ENCODE measurements at regions not wholly inside any gene's neighbourhood (a gene's known extent, or its start where the extent isn't known, plus 50 kb on each side); places are given as distances from the start of the nearest gene placed in this dataset.

DNA sequence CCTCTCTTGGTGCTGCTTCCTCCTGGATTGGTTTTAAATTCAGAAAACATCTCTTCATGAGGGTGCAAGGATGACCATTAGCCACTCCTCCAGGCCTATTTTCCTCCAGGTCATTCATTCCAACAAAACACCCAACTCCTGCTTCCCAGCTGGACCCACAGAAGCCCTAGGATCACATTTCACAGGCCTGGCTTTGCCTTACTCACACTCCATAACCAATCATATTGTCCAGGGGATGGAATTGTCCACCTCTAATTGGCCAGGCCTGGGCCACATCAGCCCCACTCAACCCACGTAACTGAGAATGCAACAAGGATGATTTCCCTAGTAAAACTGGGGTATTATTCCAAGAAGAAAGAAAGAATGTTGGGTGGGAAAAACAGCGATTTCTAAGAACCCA, 616.7 kb upstream of the SUCLG2 start:
- Mint-ChIP-seq H3K27ac (no peak overlapping the region), H3K27me3 (ENCODE audit: low read depth) (no peaks in the 10 kb centered on the region), H3K4me3 (no peak overlapping the region), H3K36me3 (ENCODE audit: low read depth) (no peaks in the 10 kb centered on the region), H3K4me1 (ENCODE audit: low read depth) (no peaks in the 10 kb centered on the region), H3K9me3 (no peaks in the 10 kb centered on the region)
- DNase-seq = no peak
- intact Hi-C loops (cut with micrococcal nuclease) = no loop called here
- CTCF ChIA-PET = no interaction called here

DNA sequence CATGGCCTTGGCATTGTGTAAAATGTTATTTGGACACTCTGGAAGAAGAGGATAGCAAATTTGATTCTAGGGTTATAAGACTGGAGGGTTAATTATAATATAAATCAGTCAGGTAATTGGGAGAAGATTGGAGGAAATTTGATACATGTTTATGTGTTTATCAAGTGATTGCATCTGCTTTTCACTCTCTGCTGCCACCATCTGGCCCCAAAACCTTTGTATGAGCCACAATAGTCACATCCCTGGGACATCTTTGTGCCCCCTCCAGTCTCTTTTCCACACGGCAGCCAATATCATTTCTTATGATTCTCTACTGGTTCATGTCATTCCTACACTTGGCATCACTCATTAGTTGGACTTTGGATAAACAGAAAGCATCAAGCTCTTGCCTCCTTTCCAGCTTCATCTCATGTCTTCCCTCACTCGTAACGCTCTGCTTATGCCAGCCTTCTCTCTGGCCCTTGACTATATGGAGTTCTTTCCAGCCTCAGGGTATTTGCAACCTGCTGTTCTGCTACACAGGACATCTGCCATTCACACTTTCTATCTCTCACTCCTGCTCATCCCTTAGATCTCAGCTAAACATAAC, 602.3 kb upstream of the SUCLG2 start:
- no peak overlapping the region for H3K4me3 Mint-ChIP-seq
- no peaks in the 10 kb centered on the region for H3K4me1 Mint-ChIP-seq (ENCODE audit: low read depth)
- H3K27ac Mint-ChIP-seq = no peak overlapping the region
- peaks cover 3% of the 10 kb centered on the region for H3K36me3 Mint-ChIP-seq (ENCODE audit: low read depth)
- H3K9me3 Mint-ChIP-seq = no peaks in the 10 kb centered on the region
- peak; percentile 47 for DNase-seq
- no peaks in the 10 kb centered on the region for H3K27me3 Mint-ChIP-seq (ENCODE audit: low read depth)
- intact Hi-C loops (cut with micrococcal nuclease) = loop anchor here (1.0 kb wide), 2 partner anchors 355 to 437 kb away; no protein-coding TSS in a partner anchor
- CTCF ChIA-PET = interaction anchor here (0.6 to 1.2 kb wide), 3 partner anchors 12 to 199 kb away, joined by 3 read pairs; no protein-coding TSS in a partner anchor

DNA sequence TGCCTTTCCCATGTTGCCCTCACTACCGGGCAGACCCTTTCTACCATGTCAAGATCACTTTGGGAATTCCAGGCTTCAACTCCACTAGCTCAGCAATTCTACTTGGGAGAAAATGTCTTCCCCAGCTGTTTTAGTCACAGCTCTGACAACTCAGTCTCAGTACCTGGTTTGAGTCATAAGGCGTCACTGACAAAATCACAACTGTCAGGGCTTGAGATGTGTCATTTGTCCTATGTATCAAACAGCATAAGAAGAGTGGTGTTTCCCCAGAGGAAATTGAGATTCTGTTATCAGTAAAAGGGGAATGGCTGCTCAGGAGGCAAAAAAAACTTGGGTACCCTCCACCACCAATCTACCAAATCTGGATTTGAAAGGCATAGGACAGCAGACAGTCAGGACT, 594.9 kb upstream of the SUCLG2 start:
- Mint-ChIP-seq H3K9me3 (peaks cover 4% of the 10 kb centered on the region), H3K27ac (no peak overlapping the region), H3K27me3 (ENCODE audit: low read depth) (no peaks in the 10 kb centered on the region), H3K4me3 (no peak overlapping the region), H3K36me3 (ENCODE audit: low read depth) (peaks cover 5% of the 10 kb centered on the region), H3K4me1 (ENCODE audit: low read depth) (peaks cover 11% of the 10 kb centered on the region)
- DNase-seq = peak; percentile 67
- intact Hi-C loops (cut with micrococcal nuclease) = loop anchor here (1.0 to 10.0 kb wide), 11 partner anchors 161 to 1776 kb away; no protein-coding TSS in a partner anchor
- CTCF ChIA-PET = interaction anchor here (0.7 kb wide), 1 partner anchor 426 kb away, joined by 3 read pairs; no protein-coding TSS in a partner anchor

DNA sequence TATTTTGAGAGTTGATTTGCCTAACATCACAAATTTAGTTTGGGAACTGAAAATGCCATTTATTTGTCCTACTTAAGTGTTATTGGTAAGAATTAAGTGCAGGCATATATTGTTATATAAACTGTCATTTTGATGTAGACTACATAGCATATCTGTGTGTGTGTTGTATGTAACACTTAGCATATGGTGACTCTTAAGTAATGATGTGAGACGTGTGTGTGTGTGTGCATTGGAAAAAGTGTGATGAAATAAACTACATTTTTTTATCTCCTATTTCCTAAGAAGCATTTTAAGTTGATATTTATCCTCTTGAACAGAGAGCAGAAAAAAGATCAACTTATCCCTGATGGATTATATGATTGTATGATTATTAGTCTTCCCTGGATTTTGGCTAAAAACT, 588.2 kb upstream of the SUCLG2 start:
- DNase-seq = no peak
- H3K36me3 Mint-ChIP-seq (ENCODE audit: low read depth) = peaks cover 2% of the 10 kb centered on the region
- H3K27ac Mint-ChIP-seq = no peak overlapping the region
- H3K4me1 Mint-ChIP-seq (ENCODE audit: low read depth) = no peaks in the 10 kb centered on the region
- CTCF ChIA-PET = no interaction called here
- intact Hi-C loops (cut with micrococcal nuclease) = loop anchor here (10.0 kb wide), 4 partner anchors 632 to 1238 kb away; no protein-coding TSS in a partner anchor
- no peaks in the 10 kb centered on the region for H3K27me3 Mint-ChIP-seq (ENCODE audit: low read depth)
- H3K9me3 Mint-ChIP-seq = no peaks in the 10 kb centered on the region
- H3K4me3 Mint-ChIP-seq = no peak overlapping the region

DNA sequence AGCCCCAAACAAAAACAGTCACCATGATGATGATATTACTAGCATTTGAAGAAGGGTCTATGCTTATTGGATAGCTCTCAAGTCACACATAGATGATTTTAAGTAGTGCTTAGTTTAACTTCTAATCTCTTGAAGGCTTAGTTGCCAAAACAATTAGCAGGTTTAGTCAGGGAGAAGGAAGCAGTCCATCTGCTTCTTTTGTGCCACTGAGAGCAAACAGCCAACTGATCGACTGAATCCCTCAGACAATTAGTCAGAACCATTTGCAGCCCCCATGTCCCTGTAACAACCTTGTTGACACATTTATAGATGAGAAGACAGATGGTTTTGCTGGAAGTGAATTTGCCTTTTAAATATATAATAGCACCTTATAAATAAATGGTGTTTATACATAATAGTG, 585.1 kb upstream of the SUCLG2 start:
- H3K4me3 Mint-ChIP-seq = no peak overlapping the region
- no peaks in the 10 kb centered on the region for H3K27me3 Mint-ChIP-seq (ENCODE audit: low read depth)
- no peaks in the 10 kb centered on the region for H3K9me3 Mint-ChIP-seq
- DNase-seq = no peak
- H3K4me1 Mint-ChIP-seq (ENCODE audit: low read depth) = no peaks in the 10 kb centered on the region
- CTCF ChIA-PET = no interaction called here
- intact Hi-C loops (cut with micrococcal nuclease) = no loop called here
- no peaks in the 10 kb centered on the region for H3K36me3 Mint-ChIP-seq (ENCODE audit: low read depth)
- H3K27ac Mint-ChIP-seq = no peak overlapping the region

DNA sequence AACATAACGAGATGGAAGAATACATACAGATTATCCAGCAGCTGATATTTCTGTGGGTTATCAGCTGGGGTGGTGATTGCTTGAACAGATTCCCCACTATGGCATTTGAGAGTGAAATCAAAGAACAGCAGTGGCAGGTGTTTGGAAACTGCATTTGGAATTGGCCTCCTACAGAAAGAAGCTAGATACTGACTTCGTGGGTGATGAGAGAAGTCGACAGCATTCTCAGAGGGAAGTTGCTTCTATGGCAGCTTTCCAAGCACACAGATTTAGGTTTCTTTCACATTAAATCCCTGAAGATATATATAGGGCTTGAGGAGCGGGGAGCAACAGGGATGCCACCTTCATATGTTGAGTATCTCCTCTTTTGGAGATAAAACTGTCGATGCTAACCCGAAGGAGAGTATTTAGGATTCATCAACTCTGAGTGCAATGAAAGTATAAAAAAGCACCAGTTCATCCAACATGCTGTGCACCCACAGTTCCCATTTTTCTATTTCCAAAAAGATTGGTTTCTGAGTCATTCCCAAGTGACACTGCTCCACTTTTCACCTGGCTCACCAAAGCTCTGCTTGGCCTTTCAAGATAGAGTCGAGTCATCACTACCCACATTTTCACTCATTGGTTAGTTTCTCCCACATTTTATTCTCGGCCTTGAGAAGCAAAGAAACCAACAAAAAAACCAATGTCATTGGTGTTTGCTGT, 579.8 kb upstream of the SUCLG2 start:
- Mint-ChIP-seq H3K9me3 (peaks cover 7% of the 10 kb centered on the region), H3K4me1 (ENCODE audit: low read depth) (no peaks in the 10 kb centered on the region), H3K4me3 (no peak overlapping the region), H3K27me3 (ENCODE audit: low read depth) (no peaks in the 10 kb centered on the region), H3K36me3 (ENCODE audit: low read depth) (peaks cover 4% of the 10 kb centered on the region), H3K27ac (no peak overlapping the region)
- intact Hi-C loops (cut with micrococcal nuclease) = no loop called here
- DNase-seq = no peak
- CTCF ChIA-PET = no interaction called here

DNA sequence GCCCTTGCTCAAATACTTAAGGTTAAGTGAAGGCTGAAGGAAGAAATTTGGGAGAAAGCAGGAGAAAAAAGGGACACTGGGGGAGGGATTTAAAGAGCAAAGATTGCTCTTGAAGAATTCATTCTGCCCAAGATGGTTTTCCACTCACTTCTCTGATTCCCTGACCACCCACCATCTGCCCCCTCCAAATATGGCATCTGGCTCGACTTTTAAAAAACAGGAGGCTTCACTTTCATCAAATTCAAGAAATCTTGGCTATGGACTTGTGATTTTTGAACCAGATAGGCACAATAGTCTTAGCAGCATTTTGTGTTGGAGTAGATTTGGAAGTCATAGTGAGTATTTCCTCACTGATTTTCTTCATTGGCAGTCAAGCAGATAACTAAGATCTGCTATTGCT, 574.4 kb upstream of the SUCLG2 start:
- intact Hi-C loops (cut with micrococcal nuclease) = no loop called here
- peaks cover 2% of the 10 kb centered on the region for H3K36me3 Mint-ChIP-seq (ENCODE audit: low read depth)
- no peak overlapping the region for H3K4me3 Mint-ChIP-seq
- no peaks in the 10 kb centered on the region for H3K27me3 Mint-ChIP-seq (ENCODE audit: low read depth)
- no peak overlapping the region for H3K27ac Mint-ChIP-seq
- no peak for DNase-seq
- H3K4me1 Mint-ChIP-seq (ENCODE audit: low read depth) = no peaks in the 10 kb centered on the region
- CTCF ChIA-PET = no interaction called here
- peaks cover 7% of the 10 kb centered on the region for H3K9me3 Mint-ChIP-seq

DNA sequence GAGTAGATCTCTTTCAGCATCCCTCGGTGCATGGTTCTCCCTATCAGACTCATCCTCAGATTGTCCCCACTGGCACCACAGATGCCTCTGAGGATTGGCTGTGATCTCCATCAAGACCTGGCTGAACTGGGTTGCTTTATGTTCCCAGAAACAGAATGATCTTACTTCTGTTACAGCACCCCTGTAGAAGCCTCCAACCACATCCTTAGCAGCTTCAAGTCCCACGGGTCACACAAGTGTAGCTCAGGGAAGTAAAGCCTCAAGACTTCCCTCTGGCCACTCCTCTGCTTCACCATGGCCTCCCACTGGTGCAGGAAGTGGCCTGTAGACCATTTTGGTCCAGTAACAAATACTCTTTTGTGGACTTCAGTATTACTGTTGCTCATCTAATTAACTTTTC, 566.4 kb upstream of the SUCLG2 start:
- no peak overlapping the region for H3K4me3 Mint-ChIP-seq
- H3K9me3 Mint-ChIP-seq = no peaks in the 10 kb centered on the region
- H3K27ac Mint-ChIP-seq = no peak overlapping the region
- no peaks in the 10 kb centered on the region for H3K27me3 Mint-ChIP-seq (ENCODE audit: low read depth)
- DNase-seq = no peak
- intact Hi-C loops (cut with micrococcal nuclease) = no loop called here
- CTCF ChIA-PET = no interaction called here
- no peaks in the 10 kb centered on the region for H3K36me3 Mint-ChIP-seq (ENCODE audit: low read depth)
- H3K4me1 Mint-ChIP-seq (ENCODE audit: low read depth) = peaks cover 5% of the 10 kb centered on the region

DNA sequence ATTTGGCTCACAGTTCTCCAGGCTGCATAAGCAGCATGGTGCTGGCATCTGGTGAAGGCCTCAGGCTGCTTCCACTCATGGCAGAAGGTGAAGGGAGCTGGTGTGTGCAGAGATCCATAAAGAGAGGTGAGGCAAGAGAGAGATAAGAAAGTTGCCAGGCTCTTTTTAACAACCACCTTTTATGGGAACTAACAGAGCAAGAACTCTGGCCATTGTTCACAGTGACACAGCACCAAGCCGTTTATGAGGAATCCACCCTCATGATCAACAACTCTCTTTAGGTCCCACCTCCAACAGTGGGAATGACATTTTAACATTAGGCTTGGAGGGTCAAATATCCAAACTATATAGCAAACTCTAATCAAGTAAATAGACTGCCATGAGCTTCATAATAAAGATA, 557.2 kb upstream of the SUCLG2 start:
- H3K27me3 Mint-ChIP-seq (ENCODE audit: low read depth) = no peaks in the 10 kb centered on the region
- H3K9me3 Mint-ChIP-seq = peaks cover 2% of the 10 kb centered on the region
- intact Hi-C loops (cut with micrococcal nuclease) = no loop called here
- H3K4me3 Mint-ChIP-seq = no peak overlapping the region
- H3K27ac Mint-ChIP-seq = no peak overlapping the region
- DNase-seq = no peak
- no peaks in the 10 kb centered on the region for H3K4me1 Mint-ChIP-seq (ENCODE audit: low read depth)
- CTCF ChIA-PET = no interaction called here
- H3K36me3 Mint-ChIP-seq (ENCODE audit: low read depth) = peaks cover 3% of the 10 kb centered on the region

DNA sequence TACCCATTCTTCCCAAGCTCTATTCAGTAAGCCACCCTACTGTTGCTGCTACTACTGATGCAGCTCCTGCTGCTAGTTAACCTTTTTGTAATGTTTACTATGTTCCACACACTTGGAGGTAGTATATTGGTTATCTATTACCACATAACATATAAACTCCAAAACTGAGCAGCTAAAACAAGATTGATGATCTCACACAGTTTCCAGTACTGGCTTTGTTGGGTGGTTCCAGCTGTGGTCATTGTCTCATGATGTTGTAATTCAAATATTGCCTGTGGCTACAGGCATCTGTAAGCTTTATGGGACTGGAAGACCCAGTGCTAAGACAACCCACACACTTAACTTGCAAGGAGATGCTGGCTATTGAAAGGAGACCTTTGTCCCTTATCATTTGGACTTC, 556.2 kb upstream of the SUCLG2 start:
- CTCF ChIA-PET = no interaction called here
- peaks cover 3% of the 10 kb centered on the region for H3K36me3 Mint-ChIP-seq (ENCODE audit: low read depth)

DNA sequence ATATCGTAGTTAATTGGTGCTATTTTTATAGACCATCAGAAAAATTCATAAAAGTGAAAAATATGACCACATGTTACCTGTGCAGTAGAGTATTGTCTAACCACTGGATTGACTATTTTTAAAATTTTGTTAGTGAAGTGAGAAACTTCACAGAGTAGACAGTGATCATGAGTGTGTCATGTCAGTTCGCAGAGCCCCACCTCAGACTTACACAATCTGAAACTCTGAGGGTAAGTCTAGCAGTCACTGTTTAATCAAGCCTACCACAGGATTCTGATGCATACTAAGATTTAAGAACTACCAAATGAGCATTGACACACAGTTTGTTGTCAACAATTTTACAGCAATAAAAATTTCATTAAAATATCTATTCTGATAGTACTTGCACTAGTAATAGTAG, 552.9 kb upstream of the SUCLG2 start:
- Mint-ChIP-seq H3K4me1 (ENCODE audit: low read depth) (no peaks in the 10 kb centered on the region), H3K4me3 (no peak overlapping the region), H3K27me3 (ENCODE audit: low read depth) (no peaks in the 10 kb centered on the region), H3K9me3 (peaks cover 10% of the 10 kb centered on the region), H3K27ac (no peak overlapping the region), H3K36me3 (ENCODE audit: low read depth) (peaks cover 3% of the 10 kb centered on the region)
- CTCF ChIA-PET = no interaction called here
- no peak for DNase-seq
- intact Hi-C loops (cut with micrococcal nuclease) = no loop called here

More for the DNA sequence above, 556.2 kb upstream of the SUCLG2 start:
- Mint-ChIP-seq H3K9me3 (peaks cover 2% of the 10 kb centered on the region), H3K27me3 (ENCODE audit: low read depth) (no peaks in the 10 kb centered on the region), H3K4me3 (no peak overlapping the region), H3K27ac (no peak overlapping the region), H3K4me1 (ENCODE audit: low read depth) (no peaks in the 10 kb centered on the region)
- intact Hi-C loops (cut with micrococcal nuclease) = no loop called here
- no peak for DNase-seq

DNA sequence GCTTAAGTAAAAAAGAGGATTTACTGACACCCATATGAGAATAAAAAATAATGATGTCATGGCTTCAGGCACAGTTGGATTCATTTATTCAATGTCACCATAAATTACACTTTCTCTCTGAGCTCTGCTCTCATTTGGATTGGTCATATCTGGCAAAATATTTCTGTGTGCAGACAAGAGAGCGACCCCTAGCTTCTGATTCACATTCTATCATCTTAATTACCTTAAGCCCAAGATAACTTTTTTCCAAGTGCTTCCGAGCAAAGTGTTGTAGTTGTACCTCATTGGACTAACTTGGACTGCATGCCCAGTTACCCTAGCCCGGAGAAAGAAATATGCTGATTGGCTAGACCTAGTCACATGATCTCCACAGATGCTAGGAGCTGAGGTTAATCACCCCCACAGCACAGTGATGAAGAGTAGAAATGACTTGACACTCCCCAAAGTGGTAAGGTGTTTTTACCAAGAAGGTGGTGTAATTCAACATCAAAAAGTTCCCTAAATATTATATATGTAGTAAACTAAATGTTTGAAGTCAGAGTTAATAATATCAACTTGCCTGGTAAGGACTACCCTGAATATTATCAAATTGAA, 552.2 kb upstream of the SUCLG2 start:
- no peak for DNase-seq
- no peak overlapping the region for H3K4me3 Mint-ChIP-seq
- peaks cover 8% of the 10 kb centered on the region for H3K9me3 Mint-ChIP-seq
- CTCF ChIA-PET = no interaction called here
- H3K4me1 Mint-ChIP-seq (ENCODE audit: low read depth) = no peaks in the 10 kb centered on the region
- H3K27me3 Mint-ChIP-seq (ENCODE audit: low read depth) = no peaks in the 10 kb centered on the region
- intact Hi-C loops (cut with micrococcal nuclease) = no loop called here
- H3K27ac Mint-ChIP-seq = no peak overlapping the region
- H3K36me3 Mint-ChIP-seq (ENCODE audit: low read depth) = no peaks in the 10 kb centered on the region

DNA sequence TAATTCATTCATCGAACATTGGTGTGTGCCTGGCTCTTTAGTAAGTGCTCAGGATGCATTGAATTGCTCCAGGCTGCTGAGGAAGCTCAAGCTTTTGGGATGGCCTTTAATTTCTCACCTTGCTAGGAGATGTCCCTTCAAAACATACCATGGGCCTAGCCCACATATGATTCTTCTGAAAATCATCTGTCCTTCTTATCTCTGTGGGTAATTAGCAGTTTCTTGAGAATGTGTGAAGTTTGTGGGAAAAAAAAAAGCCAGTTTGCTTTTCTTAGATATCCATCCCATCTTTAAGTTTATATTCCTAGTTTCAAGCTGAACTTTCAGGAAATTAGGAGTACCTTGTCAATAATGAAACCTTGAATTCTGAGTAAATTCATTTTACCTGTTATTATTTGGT, 532.3 kb upstream of the SUCLG2 start:
- H3K9me3 Mint-ChIP-seq = peaks cover 9% of the 10 kb centered on the region
- peaks cover 10% of the 10 kb centered on the region for H3K36me3 Mint-ChIP-seq (ENCODE audit: low read depth)
- no peak overlapping the region for H3K4me3 Mint-ChIP-seq
- H3K27ac Mint-ChIP-seq = no peak overlapping the region
- DNase-seq = no peak
- H3K4me1 Mint-ChIP-seq (ENCODE audit: low read depth) = peaks cover 2% of the 10 kb centered on the region
- intact Hi-C loops (cut with micrococcal nuclease) = no loop called here
- CTCF ChIA-PET = interaction anchor here (0.6 kb wide), 1 partner anchor 303 kb away, joined by 5 read pairs; no protein-coding TSS in a partner anchor
- H3K27me3 Mint-ChIP-seq (ENCODE audit: low read depth) = no peaks in the 10 kb centered on the region

All from activated naive CD4-positive, alpha-beta T cell treated with anti-CD3 and anti-CD28 coated beads for 36 hours (primary cell).